ENCODE measurements at regions not wholly inside any gene's neighbourhood (a gene's known extent, or its start where the extent isn't known, plus 50 kb on each side); places are given as distances from the start of the nearest gene placed in this dataset.

- DNase-seq = no peak
Observed at GRCh38 chr2:129062146-129062912, 743.7 kb upstream of the HS6ST1 start.

GRCh38 chr2:129067070-129067469 lies 748.4 kb upstream of the HS6ST1 start:
- DNase-seq = no peak

- no peak for DNase-seq
Observed at GRCh38 chr2:129067953-129068352, 749.3 kb upstream of the HS6ST1 start.

GRCh38 chr2:129068543-129068942 lies 749.9 kb upstream of the HS6ST1 start:
- DNase-seq = no peak

GRCh38 chr2:129069875-129070594 lies 751.4 kb upstream of the HS6ST1 start:
- DNase-seq = no peak

DNA sequence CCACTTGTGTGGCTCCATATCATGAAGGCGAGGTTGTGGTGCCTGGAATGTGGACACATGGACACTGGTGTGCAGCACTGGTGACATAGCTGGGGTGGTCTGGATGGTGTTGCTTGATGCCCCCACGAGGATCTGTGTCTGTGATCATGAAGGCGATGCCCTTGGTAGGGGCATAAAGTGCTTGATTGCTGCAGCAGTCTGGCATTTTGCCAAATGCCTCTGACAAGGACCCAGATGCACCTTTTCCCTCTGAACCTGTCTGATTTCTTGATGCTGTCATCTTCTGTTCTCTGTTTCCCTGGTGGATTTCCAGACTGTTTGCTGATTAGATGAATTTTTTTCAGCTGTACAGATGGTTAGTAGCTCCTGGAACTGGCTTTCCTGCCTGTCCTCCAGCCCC lies 752.0 kb upstream of the HS6ST1 start:
- DNase-seq = no peak

DNA sequence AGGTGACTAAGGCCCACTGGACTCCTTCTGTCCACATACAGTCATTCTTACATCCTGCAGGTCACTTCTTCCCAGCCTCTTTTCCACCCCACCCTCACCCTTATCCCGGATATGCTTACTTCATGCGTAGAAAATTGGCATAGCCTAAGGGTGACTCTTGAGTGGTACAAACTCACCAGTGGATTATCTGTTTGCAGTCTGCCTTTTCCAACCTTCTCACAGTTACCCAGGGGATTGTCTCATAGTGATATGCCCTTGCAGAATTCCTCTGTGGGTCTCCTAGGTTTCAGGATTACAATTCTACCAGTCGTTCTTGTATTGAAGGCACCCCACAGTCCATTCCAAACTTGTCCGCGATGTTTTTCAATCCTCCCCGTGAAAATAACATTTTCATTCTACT lies 752.9 kb upstream of the HS6ST1 start:
- no peak for DNase-seq

GRCh38 chr2:129074298-129074920 lies 755.7 kb upstream of the HS6ST1 start:
- DNase-seq = no peak

DNA sequence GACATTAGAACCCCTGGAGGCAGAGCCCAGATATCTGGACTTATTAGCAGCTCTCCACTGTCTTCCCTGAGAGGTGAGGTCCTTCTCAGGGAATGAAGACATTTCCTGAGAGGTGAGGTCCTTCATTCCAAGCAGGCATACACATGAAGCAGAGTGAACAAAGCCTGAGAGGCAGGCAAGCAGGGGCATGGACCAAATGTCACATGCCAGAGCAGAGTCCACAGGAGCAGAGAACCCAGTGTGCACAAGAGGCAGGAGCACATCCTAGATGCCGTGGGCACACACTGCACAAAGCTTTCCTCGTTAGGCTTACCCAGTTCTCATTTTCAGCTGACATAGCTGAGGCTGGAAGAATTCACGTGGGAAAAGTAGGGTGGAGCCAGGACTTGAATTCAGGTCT lies 759.9 kb upstream of the HS6ST1 start:
- DNase-seq = no peak

DNA sequence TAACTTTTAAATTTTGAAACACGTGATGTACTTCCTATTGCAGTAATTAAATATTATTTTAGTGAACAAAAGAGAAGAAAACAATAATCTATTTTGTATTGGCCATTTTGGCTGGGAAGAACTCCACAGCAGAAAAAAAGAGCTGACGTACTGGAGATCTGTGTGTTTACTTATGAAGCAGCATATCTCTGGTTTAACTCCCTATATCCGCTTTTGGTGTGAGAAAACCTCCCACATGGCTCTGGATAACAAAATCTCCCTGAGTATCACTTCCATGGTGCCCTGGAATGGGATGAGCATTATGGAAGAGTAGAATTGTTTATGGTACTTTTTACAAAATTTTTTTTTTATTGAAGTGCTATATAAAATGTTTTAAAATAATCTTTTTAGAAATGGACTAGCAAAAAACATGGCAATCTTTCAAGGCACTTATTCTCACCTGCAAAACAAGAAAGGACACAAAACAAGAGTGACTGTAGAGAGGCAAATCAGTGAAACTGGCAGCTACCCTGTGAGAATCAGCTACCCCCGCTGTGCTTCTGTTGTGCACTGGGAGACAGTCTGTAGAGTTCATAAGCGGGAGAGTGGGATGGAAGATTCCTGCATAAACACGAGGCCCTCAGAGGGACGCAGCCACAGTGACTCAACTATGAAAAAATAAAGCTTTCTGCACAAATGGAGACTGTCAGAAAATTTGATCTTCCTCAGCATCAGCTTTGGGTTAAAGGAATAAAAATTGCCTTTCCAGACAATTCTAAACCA lies 762.2 kb upstream of the HS6ST1 start:
- no peak for DNase-seq

- no peak for DNase-seq
Observed at GRCh38 chr2:129085386-129085785, 766.7 kb upstream of the HS6ST1 start.

GRCh38 chr2:129087133-129087813 lies 768.6 kb upstream of the HS6ST1 start:
- no peak for DNase-seq

DNA sequence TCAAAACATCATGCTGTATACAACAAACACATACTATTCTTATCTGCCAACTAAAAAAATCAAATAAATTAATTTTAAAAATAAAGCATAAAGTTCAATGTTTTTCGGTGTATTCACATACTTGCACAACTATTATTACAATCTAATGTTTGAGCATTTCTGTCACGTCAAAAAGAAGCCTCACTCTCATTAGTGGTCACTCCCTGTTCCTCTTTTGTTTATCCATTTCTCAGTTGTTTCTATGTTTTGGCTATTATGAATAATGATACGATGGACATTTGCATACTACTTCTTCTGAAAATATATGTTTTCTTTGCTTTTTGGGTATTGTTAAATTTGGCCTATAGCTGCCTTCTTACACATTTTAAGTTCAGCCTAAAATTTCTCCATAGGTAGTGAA lies 773.0 kb upstream of the HS6ST1 start:
- DNase-seq = no peak

DNA sequence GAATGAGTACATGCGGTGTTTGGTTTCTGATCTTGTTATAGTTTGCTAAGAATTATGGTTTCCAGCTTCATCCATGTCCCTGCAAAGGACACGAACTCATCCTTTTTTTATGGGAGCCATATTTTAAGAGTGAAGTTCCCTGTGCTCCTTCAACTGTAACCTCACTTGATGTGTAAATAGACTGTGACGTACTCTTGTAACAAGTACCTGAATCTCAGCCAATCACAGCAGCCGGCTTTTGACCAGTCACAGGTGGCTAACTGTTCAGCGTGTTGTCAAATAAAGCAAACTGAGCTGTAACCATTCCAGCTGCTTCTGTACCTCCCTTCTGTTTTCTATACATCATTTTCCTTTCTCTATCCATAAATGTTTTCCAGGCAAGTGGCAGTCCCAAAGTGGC lies 774.3 kb upstream of the HS6ST1 start:
- no peak for DNase-seq

- no peak for DNase-seq
Observed at GRCh38 chr2:129101186-129101585, 782.5 kb upstream of the HS6ST1 start.

DNA sequence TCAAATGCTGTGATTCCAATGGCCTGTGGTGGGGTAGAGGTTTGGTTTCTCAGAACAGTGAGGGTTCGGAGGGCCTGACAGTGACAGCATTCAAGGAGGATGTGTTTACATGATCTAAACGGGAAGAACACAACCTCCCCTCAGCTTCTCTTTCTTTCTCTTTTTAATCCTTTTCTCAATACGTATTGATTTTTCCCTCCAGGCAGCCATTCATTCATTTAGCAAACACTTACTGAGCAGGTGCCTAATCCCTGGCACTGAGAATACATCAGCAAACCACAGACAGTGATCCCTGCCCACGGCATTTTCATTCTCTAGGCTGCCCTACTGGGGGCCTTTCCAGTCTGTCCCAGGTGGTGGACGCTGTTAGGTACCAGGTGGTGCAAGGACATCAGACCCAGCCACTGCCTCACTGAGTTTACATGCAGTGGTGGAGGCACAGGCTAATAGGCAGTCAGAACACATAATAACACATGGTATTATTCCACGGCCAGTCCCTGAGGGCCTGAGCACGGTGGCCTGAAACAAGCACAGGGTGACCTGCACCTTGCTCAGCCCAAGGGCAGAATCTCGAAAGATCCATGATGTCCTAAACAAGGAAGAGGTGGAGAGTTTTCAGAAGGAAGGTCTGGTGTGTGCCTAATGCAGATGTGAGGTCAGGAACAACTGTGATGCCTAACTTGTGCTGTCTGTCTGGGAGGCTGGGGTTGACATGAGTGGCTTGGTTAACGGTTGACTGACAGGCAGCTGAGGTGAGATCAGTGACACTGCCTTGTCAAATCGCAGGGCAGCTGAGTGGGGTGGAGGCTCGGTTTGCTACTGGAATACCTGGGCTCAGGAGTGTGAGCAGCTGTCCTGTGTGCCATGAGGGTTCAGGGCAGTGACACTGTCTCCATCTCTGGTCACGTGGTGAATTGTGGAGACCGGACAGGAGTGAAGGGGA lies 785.5 kb upstream of the HS6ST1 start:
- DNase-seq = no peak

- DNase-seq = no peak
Observed at GRCh38 chr2:129112181-129112580, 793.5 kb upstream of the HS6ST1 start.

DNA sequence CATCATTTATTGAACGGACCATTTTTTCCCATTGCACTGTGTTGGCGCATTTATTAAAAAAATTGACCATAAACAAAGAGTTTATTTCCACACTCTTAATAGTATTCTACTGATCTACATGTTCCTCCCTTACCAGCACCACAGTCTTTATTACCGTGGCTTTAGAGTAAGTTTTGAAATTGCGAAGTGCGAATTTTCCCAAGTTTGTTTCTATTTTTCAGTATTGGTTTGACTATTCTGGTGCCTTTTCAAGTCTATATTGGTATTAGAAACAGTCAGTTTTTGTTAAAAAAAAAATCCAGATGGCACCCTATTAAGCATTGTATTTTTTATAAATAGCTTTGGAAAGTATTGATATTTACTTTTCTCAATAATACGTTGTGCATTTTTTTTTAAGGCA lies 795.1 kb upstream of the HS6ST1 start:
- DNase-seq = no peak

GRCh38 chr2:129117434-129117833 lies 798.8 kb upstream of the HS6ST1 start:
- DNase-seq = no peak

GRCh38 chr2:129118296-129118695 lies 799.6 kb upstream of the HS6ST1 start:
- no peak for DNase-seq

- DNase-seq = no peak
Observed at GRCh38 chr2:129129087-129129486, 810.4 kb upstream of the HS6ST1 start.
